ENCODE measurements at regions not wholly inside any gene's neighbourhood (a gene's known extent, or its start where the extent isn't known, plus 50 kb on each side); places are given as distances from the start of the nearest gene placed in this dataset.

DNA sequence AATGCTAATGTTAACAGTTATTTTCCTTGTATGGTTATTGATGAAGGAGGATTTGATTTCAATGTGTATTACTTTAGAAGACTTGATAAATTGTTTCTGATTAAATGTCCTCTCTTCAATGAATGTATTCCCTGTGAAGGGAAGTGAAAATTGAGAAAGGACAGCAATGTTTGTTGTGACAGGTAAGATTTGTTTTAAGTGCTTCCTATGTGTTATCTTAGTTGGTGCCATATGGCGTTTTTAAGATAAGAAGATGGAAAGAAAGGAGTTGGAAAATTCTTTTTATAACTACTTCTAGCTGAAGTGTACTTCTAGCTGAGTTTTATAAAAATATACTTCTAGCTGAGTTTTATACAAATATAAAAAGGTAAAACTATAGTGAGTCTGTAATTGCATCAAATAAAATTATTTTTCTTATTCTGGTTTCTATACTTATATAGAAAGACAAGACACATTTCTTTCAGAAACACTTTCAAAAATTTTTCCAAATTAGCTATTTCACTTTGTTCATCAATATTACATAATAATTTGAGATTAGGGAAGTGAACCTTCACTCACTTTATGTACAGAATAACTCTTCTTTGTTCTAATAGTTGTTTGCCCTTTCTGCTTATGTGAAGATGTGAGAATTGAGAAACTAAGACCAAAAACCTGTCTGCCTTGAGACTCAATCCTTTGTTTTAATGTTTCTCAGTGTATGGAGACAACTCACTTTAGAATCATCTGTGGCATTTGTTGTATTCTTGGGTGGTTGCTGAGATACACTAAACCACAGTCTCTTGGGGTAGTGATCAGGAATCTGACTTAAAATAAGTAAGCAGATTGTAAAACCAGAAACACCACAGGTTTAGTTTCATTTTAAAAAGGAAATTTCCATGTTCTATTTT, 382.9 kb upstream of the B3GALT2 start:
- no peak for TF ChIP-seq CTCF (IDR thresholded peaks at IDR 0.05)
- no peak for TF ChIP-seq POLR2A (IDR thresholded peaks at IDR 0.05)
